ENCODE measurements at regions not wholly inside any gene's neighbourhood (a gene's known extent, or its start where the extent isn't known, plus 50 kb on each side); places are given as distances from the start of the nearest gene placed in this dataset.

DNA sequence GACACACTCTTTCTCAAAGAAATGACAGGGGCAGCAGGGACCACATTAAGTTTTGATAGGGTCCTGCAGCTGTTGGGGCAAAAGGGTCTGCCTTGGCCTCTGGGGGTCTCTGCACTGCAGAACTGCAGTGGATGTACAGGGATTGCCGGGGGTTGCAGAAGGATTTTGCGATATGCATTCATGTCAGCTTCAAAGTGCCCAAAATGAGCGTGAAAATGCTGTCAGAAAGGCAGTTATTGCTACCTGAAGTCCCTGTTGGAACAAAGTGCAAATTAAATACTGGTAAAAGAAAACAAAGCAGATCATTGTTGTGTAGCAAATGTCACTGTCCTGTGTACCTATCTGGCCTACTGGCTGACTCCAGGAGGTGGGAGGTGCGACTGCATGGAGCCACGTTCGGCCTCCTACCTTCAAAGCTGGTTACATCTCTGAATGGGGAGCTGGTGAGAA, 78.8 kb upstream of the MAP4K3 start:
- Mint-ChIP-seq H3K4me3 (no peak overlapping the region), H3K9me3 (no peaks in the 10 kb centered on the region), H3K4me1 (ENCODE audit: low read depth) (peaks cover 50% of the 10 kb centered on the region), H3K36me3 (ENCODE audit: low read depth) (no peaks in the 10 kb centered on the region), H3K27ac (no peak overlapping the region), H3K27me3 (no peaks in the 10 kb centered on the region)
- intact Hi-C loops (cut with micrococcal nuclease): no loop called here
- ATAC-seq: no peak
- no peak for DNase-seq
- ChIA-PET CTCF (interaction anchor here (1.6 kb wide), 1 partner anchor 136 kb away, joined by 4 read pairs; no protein-coding TSS in a partner anchor), POLR2A (interaction anchor here (1.9 kb wide), 1 partner anchor 11 kb away, joined by 9 read pairs; no protein-coding TSS in a partner anchor)
- no peak for TF ChIP-seq CTCF (IDR thresholded peaks at IDR 0.05)

DNA sequence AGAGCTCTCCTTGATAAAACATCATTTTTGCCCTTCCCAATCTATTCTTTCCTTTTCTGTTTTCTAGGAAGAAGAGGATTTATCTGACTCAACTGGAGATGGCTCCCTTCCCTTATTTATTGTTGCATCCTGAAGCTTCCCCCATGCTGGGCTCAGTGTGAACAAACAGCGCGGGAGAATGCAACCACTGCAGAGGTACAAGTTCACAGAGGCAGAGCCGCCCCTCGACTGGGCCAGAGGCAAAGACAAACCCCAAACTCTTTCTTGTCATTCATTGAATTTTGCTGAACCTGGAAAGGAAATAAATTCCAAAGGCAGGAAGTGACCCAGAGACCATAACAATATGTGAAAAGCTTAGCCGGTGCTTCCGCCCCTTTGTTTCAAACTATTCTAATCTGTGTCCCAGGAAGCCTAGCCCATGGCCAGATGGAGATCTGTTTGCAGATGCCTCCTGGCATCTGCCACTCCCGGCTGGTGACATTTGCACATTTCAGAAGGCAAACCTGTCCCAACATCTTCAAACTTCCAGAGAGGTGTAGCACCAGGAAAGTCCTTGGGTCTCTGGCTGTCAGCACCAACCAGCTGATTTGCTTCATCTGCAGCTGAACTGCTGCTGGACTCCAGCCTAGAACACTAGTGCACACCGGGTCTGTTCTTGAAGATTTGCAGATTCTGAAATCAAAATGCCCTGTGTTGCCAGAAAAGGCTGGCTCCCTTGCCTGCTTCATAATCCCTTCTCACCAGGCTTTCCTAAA, 79.4 kb upstream of the MAP4K3 start:
- Mint-ChIP-seq H3K4me1 (ENCODE audit: low read depth) (peaks cover 45% of the 10 kb centered on the region), H3K27me3 (no peaks in the 10 kb centered on the region), H3K4me3 (no peak overlapping the region), H3K9me3 (no peaks in the 10 kb centered on the region), H3K27ac (no peak overlapping the region), H3K36me3 (ENCODE audit: low read depth) (no peaks in the 10 kb centered on the region)
- no peak for TF ChIP-seq CTCF (IDR thresholded peaks at IDR 0.05)
- ATAC-seq (no peak), DNase-seq (no peak)
- intact Hi-C loops (cut with micrococcal nuclease): no loop called here
- ChIA-PET POLR2A (interaction anchor here (0.6 to 1.9 kb wide), 3 partner anchors 10 to 38 kb away, joined by 3 to 9 read pairs (median 3); no protein-coding TSS in a partner anchor), CTCF (interaction anchor here (0.6 to 1.6 kb wide), 2 partner anchors 118 to 137 kb away, joined by 3 to 4 read pairs; no protein-coding TSS in a partner anchor)

- Mint-ChIP-seq H3K27ac (no peak overlapping the region), H3K4me1 (ENCODE audit: low read depth) (peaks cover 39% of the 10 kb centered on the region), H3K9me3 (no peaks in the 10 kb centered on the region), H3K4me3 (no peak overlapping the region), H3K36me3 (ENCODE audit: low read depth) (no peaks in the 10 kb centered on the region), H3K27me3 (no peaks in the 10 kb centered on the region)
- DNase-seq (no peak), ATAC-seq (no peak)
- intact Hi-C loops (cut with micrococcal nuclease): no loop called here
- ChIA-PET CTCF (interaction anchor here (0.6 to 1.6 kb wide), 3 partner anchors 13 to 137 kb away, joined by 3 to 4 read pairs (median 4); no protein-coding TSS in a partner anchor), POLR2A (interaction anchor here (0.6 to 1.9 kb wide), 3 partner anchors 9 to 37 kb away, joined by 3 to 9 read pairs (median 3); no protein-coding TSS in a partner anchor)
- no peak for TF ChIP-seq CTCF (IDR thresholded peaks at IDR 0.05)
Observed at GRCh38 chr2:39517102-39517436, 80.0 kb upstream of the MAP4K3 start.

DNA sequence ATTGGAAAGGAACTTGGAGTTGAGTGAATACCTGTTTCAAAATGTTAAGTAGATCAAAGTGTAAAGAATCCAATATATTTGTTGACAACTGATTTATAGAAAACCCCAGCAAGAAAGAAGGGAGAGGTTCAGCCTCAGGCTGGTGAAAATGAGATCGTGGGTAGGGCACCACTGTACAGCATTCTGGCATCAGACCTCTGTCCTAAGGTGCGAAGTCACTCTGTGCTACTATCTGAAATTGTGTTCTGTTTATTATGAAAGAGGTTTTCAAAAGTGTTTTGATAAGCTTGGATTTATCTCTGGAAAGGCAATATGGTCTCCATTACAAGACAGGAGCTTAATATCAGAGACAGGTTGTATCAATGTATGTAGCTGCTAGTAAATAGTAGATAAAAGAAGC, 80.5 kb upstream of the MAP4K3 start:
- Mint-ChIP-seq H3K36me3 (ENCODE audit: low read depth) (peaks cover 3% of the 10 kb centered on the region), H3K27ac (no peak overlapping the region), H3K4me1 (ENCODE audit: low read depth) (peaks cover 34% of the 10 kb centered on the region), H3K9me3 (peaks cover 3% of the 10 kb centered on the region), H3K4me3 (no peak overlapping the region), H3K27me3 (no peaks in the 10 kb centered on the region)
- no peak for DNase-seq
- intact Hi-C loops (cut with micrococcal nuclease): no loop called here
- no peak for ATAC-seq
- no peak for TF ChIP-seq CTCF (IDR thresholded peaks at IDR 0.05)
- ChIA-PET POLR2A (no interaction called here), CTCF (interaction anchor here (0.9 to 1.6 kb wide), 3 partner anchors 13 to 138 kb away, joined by 3 to 4 read pairs (median 4); no protein-coding TSS in a partner anchor)

GRCh38 chr2:39519886-39520285, 82.8 kb upstream of the MAP4K3 start:
- Mint-ChIP-seq H3K27ac (no peak overlapping the region), H3K9me3 (peaks cover 3% of the 10 kb centered on the region), H3K4me1 (ENCODE audit: low read depth) (peaks cover 13% of the 10 kb centered on the region), H3K27me3 (no peaks in the 10 kb centered on the region), H3K4me3 (no peak overlapping the region), H3K36me3 (ENCODE audit: low read depth) (peaks cover 3% of the 10 kb centered on the region)
- no peak for DNase-seq
- POLR2A ChIA-PET: no interaction called here
- TF ChIP-seq CTCF (IDR thresholded peaks at IDR 0.05): no peak
- CTCF ChIA-PET: no interaction called here
- intact Hi-C loops (cut with micrococcal nuclease): no loop called here
- no peak for ATAC-seq
